Activated naive CD4-positive, alpha-beta T cell treated with anti-CD3 and anti-CD28 coated beads for 36 hours (primary cell): ENCODE measurements at regions not wholly inside any gene's neighbourhood (a gene's known extent, or its start where the extent isn't known, plus 50 kb on each side); places are given as distances from the start of the nearest gene placed in this dataset.
"Not testable (repeated sequence)": the region's sequence is repeated elsewhere in the genome, so short reads cannot be mapped to it uniquely, and the experiment has no call there.

Experiments
- CTCF ChIA-PET: fragments of 350-600 bp; sonication (Branson Sonifier 250); formaldehyde crosslinking; loops from one replicate; lab custom pipeline; 2021; ENCODE audit warnings: antibody characterized with exemption; lab: Charles Lee
- DNase-seq: peaks from one replicate; pipeline ENCODE4 v3.0.0-alpha.2; 2020
- H3K27ac Mint-ChIP-seq: one replicate; pipeline ENCODE4 v1.8.0; 2021; ENCODE audit warnings: mild to moderate bottlenecking, mixed read lengths
- H3K27me3 Mint-ChIP-seq: one replicate; pipeline ENCODE4 v1.8.0; 2021; ENCODE audit warnings: low read depth, mixed read lengths
- H3K36me3 Mint-ChIP-seq: one replicate; pipeline ENCODE4 v1.8.0; 2021; ENCODE audit warnings: low read depth, mixed read lengths
- H3K4me1 Mint-ChIP-seq: one replicate; pipeline ENCODE4 v1.8.0; 2021; ENCODE audit warnings: low read depth, mixed read lengths
- H3K4me3 Mint-ChIP-seq: one replicate; pipeline ENCODE4 v1.8.0; 2021; ENCODE audit warnings: mild to moderate bottlenecking, moderate library complexity, mixed read lengths
- H3K9me3 Mint-ChIP-seq: one replicate; pipeline ENCODE4 v1.8.0; 2021; ENCODE audit warnings: mixed read lengths
- intact Hi-C: fragments of 100-400 bp; cut with micrococcal nuclease; formaldehyde crosslinking; loops from one replicate; pipeline ENCODE4 v1.15.1; 2023

DNA sequence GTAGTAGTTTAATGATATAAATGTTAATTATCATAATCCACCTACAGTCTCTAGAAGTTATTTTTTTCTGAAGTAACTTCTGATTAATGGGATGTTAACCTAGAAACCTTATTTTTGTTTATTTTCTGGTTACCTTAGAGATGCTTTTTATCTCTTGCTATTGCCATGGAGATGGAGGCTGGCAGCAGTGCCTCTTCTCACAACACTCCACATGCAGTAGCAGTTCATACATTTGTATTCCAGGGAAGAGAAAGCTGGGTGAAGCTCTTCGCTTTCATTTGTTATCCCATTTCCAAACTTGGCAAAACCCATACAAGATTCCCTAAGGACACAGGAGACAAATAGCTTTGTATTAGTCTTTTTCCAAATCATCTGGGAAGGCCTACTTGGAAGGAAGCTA lies 1794.1 kb upstream of the LRRTM1 start:
- DNase-seq = no peak
- Mint-ChIP-seq H3K4me3 (no peak overlapping the region), H3K27me3 (no peaks in the 10 kb centered on the region), H3K36me3 (no peaks in the 10 kb centered on the region), H3K27ac (no peak overlapping the region), H3K4me1 (no peaks in the 10 kb centered on the region), H3K9me3 (no peaks in the 10 kb centered on the region)
- intact Hi-C loops = no loop called here
- CTCF ChIA-PET = interaction anchor here (0.7 kb wide), 1 partner anchor 127 kb away, joined by 4 read pairs; no protein-coding TSS in a partner anchor

DNA sequence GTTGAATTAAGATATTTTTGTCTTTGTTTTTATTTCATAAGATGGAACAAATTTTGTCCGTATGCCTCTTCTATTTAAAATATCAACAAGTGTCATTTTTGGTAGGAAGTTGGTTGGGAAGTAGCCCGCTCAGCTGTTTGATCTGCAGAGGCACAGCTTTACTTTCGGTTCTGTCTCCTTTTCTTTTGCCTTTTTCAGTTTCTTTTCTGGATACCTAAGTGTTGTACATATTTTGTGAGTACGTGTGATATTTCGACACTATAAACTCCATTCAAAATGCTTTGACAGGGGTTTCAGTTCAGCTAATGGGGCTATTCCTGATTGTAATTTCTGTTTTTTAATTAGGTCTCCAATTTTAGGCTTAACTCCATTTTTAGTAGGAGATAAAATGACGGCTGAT lies 1785.0 kb upstream of the LRRTM1 start:
- intact Hi-C loops = no loop called here
- CTCF ChIA-PET = no interaction called here
- Mint-ChIP-seq H3K4me3 (no peak overlapping the region), H3K27ac (no peak overlapping the region), H3K36me3 (no peaks in the 10 kb centered on the region), H3K27me3 (no peaks in the 10 kb centered on the region), H3K9me3 (peaks cover 21% of the 10 kb centered on the region), H3K4me1 (no peaks in the 10 kb centered on the region)
- DNase-seq = no peak

DNA sequence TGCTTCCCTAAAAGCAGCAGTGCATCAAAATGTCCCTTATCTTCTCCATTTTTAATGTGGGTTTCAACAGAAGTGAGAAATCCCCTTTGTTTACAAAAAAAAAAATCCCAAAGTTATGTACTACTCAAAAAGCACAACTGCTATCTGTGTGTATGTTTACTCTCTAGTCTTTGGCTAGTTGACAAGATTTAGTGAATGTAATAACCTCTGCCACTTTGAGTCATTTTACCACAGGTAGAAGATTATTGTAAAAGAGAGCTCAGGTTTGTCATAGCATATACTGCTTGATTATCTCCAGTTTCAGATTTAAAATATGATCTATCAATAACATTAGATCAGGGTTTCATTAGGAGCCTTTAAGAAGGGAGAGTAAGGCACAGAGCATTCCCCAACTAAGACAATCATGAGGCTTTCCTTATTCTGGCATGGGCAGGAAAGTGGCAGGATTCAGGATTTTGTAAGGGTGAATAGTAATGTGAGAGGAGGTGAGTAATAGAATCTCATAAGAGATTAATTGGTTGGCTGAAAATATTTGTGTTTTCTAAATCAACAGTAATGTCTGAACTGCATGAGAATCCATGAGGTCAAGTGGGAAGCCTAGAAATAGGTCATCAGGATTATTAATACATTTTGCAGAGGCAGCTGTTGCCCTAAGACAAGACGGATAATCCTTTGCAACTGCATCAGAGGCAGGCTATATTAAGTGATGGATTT lies 1780.3 kb upstream of the LRRTM1 start:
- Mint-ChIP-seq H3K4me1 (no peaks in the 10 kb centered on the region), H3K4me3 (no peak overlapping the region), H3K27ac (no peak overlapping the region), H3K9me3 (peaks cover 27% of the 10 kb centered on the region), H3K36me3 (no peaks in the 10 kb centered on the region), H3K27me3 (no peaks in the 10 kb centered on the region)
- DNase-seq = no peak
- CTCF ChIA-PET = no interaction called here
- intact Hi-C loops = no loop called here

DNA sequence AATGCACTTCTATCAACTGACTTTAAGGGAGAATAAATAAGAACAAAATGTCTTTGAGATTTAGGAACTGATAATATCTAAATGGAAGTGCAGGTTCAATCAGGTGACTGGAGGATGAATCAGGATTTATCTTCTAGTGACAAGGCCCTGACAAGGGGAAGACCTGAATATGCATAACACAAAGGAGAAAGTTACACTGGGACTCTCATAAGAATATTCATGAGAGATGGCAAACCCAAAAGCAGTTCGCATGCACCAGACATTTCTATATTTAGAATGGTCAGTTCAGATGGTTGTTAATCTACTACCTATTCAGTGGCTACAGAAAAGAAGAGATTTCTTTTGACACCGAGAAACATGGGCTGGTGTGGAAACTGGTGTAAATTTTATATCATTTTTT lies 1771.3 kb upstream of the LRRTM1 start:
- CTCF ChIA-PET = no interaction called here
- no peaks in the 10 kb centered on the region for H3K4me1 Mint-ChIP-seq
- DNase-seq = no peak
- H3K27ac Mint-ChIP-seq = no peak overlapping the region
- H3K9me3 Mint-ChIP-seq = peaks cover 6% of the 10 kb centered on the region
- H3K4me3 Mint-ChIP-seq = no peak overlapping the region
- intact Hi-C loops = no loop called here
- no peaks in the 10 kb centered on the region for H3K36me3 Mint-ChIP-seq
- H3K27me3 Mint-ChIP-seq = no peaks in the 10 kb centered on the region

- Mint-ChIP-seq H3K27me3 (no peaks in the 10 kb centered on the region), H3K36me3 (no peaks in the 10 kb centered on the region), H3K9me3 (peaks cover 14% of the 10 kb centered on the region), H3K4me3 (no peak overlapping the region), H3K27ac (no peak overlapping the region), H3K4me1 (no peaks in the 10 kb centered on the region)
- CTCF ChIA-PET = interaction anchor here (0.7 kb wide), 1 partner anchor 12 kb away, joined by 4 read pairs; no protein-coding TSS in a partner anchor
- intact Hi-C loops = no loop called here
- no peak for DNase-seq
Measured at GRCh38 chr2:82062463-82062862, 1757.9 kb upstream of the LRRTM1 start.

DNA sequence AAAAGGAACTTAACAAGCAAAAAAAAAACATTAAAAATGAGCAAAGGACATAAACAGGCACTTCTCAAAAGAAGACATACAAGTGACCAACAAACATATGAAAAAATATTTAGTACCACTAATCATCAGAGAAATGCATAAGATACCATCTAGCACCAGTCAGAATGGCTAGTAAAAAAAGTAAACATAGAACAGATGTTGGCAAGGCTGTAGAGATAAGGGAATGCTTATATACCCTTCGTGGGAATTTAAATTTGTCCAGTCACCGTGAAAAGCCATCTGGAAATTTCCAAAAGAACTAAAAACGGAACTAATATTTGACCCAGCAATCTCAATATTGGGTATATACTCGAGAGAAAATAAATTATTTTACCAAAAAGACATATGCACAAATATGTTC lies 1751.3 kb upstream of the LRRTM1 start:
- CTCF ChIA-PET = interaction anchor here (0.6 kb wide), 1 partner anchor 56 kb away, joined by 4 read pairs; no protein-coding TSS in a partner anchor
- H3K27ac Mint-ChIP-seq = no peak overlapping the region
- H3K4me3 Mint-ChIP-seq = no peak overlapping the region
- peaks cover 12% of the 10 kb centered on the region for H3K9me3 Mint-ChIP-seq
- no peaks in the 10 kb centered on the region for H3K4me1 Mint-ChIP-seq
- no peak for DNase-seq
- no peaks in the 10 kb centered on the region for H3K36me3 Mint-ChIP-seq
- intact Hi-C loops = no loop called here
- H3K27me3 Mint-ChIP-seq = no peaks in the 10 kb centered on the region

DNA sequence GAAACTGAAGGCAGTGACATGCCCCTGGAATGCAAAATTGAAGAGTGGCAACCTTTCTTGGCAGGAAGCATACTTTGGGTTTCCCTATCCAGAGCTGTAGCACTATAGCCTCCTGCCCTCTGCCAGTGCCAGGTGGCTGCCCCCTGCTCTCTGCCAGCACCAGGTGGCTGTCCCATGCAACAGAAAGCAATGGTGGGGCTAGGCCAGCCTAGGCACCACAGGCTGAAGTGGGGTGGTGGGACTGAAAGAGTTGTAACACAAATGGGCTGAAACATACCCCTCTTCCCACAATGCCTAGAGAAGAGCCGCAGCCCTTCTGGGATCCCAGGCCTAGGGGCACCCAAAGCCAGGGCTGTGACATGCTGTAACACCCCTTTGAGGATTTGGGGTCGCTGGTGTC lies 1739.3 kb upstream of the LRRTM1 start:
- CTCF ChIA-PET = no interaction called here
- Mint-ChIP-seq H3K27me3 (no peaks in the 10 kb centered on the region), H3K36me3 (no peaks in the 10 kb centered on the region), H3K4me3 (no peak overlapping the region), H3K9me3 (peaks cover 22% of the 10 kb centered on the region), H3K4me1 (no peaks in the 10 kb centered on the region), H3K27ac (no peak overlapping the region)
- intact Hi-C loops = no loop called here
- DNase-seq = no peak

DNA sequence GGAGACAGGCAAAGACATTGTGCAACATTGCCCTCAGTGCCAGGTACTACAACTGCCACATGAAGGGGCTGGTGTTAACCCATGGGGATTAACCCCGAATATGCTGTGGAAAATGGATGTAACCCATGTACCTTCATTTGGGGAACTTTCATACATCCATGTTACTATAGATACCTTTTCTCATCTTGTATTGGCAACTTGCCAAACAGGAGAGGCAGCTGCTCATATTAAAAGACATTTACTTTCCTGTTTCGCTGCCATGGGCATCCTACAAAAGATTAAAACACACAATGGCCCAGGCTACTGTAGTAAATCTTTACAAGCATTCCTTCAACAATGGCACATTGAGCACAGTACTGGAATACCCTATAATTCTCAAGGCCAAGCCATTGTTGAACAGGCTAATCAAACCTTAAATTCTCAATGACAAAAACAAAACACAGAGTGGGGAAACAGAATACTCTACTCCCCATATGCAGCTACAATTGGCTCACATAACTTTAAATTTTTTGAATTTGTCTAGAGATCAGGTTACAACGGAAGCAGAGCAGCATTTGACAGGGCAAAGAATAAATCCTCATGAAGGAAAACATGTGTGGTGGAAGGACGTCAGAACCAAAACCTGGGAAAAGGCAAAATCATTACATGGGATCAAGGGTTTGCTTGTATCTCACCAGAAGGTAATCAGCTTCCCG lies 1723.5 kb upstream of the LRRTM1 start:
- H3K27me3 Mint-ChIP-seq = no peaks in the 10 kb centered on the region
- peaks cover 16% of the 10 kb centered on the region for H3K9me3 Mint-ChIP-seq
- H3K27ac Mint-ChIP-seq = no peak overlapping the region
- H3K4me1 Mint-ChIP-seq = no peaks in the 10 kb centered on the region
- CTCF ChIA-PET = no interaction called here
- no peaks in the 10 kb centered on the region for H3K36me3 Mint-ChIP-seq
- no peak overlapping the region for H3K4me3 Mint-ChIP-seq
- intact Hi-C loops = no loop called here
- DNase-seq = no peak

DNA sequence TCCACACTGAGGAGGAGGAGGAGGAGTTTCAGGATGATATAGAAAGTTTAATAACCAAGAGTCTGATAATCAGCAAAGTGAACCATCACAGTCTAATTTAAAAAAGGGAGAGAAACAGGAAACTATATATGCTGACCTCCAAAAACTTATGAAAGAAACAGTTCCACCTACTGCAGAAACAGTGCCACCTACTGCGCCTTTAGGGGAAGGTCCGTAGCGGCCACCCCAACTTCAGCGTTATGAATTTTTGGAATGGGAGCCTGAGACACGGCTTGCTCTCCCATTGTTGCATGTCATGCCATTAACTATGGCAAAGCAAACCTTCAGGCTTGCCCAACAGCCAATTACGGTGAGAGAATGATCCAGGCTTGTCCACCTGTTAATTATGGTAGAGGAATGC lies 1719.2 kb upstream of the LRRTM1 start:
- no peaks in the 10 kb centered on the region for H3K27me3 Mint-ChIP-seq
- intact Hi-C loops = no loop called here
- H3K36me3 Mint-ChIP-seq = no peaks in the 10 kb centered on the region
- H3K27ac Mint-ChIP-seq = no peak overlapping the region
- DNase-seq = no peak
- CTCF ChIA-PET = no interaction called here
- no peaks in the 10 kb centered on the region for H3K4me1 Mint-ChIP-seq
- peaks cover 5% of the 10 kb centered on the region for H3K9me3 Mint-ChIP-seq
- no peak overlapping the region for H3K4me3 Mint-ChIP-seq

- H3K9me3 Mint-ChIP-seq = peaks cover 5% of the 10 kb centered on the region
- CTCF ChIA-PET = no interaction called here
- no peaks in the 10 kb centered on the region for H3K36me3 Mint-ChIP-seq
- no peak for DNase-seq
- intact Hi-C loops = no loop called here
- H3K4me1 Mint-ChIP-seq = no peaks in the 10 kb centered on the region
- no peaks in the 10 kb centered on the region for H3K27me3 Mint-ChIP-seq
- no peak overlapping the region for H3K4me3 Mint-ChIP-seq
- H3K27ac Mint-ChIP-seq = no peak overlapping the region
Measured at GRCh38 chr2:82013641-82014040, 1709.1 kb upstream of the LRRTM1 start.

DNA sequence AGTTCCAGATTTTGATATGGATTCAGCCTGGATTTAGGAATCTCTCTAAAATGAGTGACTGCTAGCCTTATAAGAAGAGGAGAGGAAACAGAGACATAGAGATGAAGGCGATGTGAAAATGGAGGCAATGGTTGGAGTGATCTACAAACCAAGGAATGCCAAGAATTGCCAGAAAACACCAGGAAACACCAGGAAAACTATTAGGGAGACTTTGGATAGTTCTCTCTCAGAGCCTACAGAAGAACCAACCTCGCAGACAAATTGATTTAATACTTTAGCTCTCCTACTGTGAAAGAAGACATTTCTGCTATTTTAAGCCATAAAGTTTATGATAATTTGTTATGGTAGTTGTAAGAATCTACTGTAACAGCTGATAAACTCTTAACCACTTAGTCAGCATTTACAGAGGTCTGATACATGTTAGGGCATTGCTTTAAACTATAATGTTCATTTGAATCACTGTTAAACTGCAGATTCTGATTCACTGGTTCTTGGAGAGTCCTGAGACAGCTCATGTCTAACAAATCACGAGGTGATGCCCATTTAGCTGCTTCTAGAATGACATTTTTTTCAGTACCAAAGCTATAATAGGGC lies 1702.6 kb upstream of the LRRTM1 start:
- Mint-ChIP-seq H3K4me1 (no peaks in the 10 kb centered on the region), H3K27ac (no peak overlapping the region), H3K9me3 (peaks cover 18% of the 10 kb centered on the region), H3K36me3 (no peaks in the 10 kb centered on the region), H3K4me3 (no peak overlapping the region), H3K27me3 (no peaks in the 10 kb centered on the region)
- CTCF ChIA-PET = no interaction called here
- intact Hi-C loops = no loop called here
- no peak for DNase-seq

GRCh38 chr2:82005889-82006288 lies 1701.3 kb upstream of the LRRTM1 start:
- H3K27ac Mint-ChIP-seq, H3K4me1 Mint-ChIP-seq, H3K4me3 Mint-ChIP-seq, intact Hi-C loops, DNase-seq, H3K27me3 Mint-ChIP-seq, CTCF ChIA-PET, H3K36me3 Mint-ChIP-seq: not testable (repeated sequence)
- peaks cover 16% of the 10 kb centered on the region for H3K9me3 Mint-ChIP-seq

GRCh38 chr2:82001614-82002013 lies 1697.1 kb upstream of the LRRTM1 start:
- no peak for DNase-seq
- Mint-ChIP-seq H3K4me3 (no peak overlapping the region), H3K4me1 (no peaks in the 10 kb centered on the region), H3K27ac (no peak overlapping the region), H3K9me3 (peaks cover 9% of the 10 kb centered on the region), H3K36me3 (no peaks in the 10 kb centered on the region), H3K27me3 (no peaks in the 10 kb centered on the region)
- CTCF ChIA-PET = no interaction called here
- intact Hi-C loops = no loop called here
